ENCODE measurements at regions not wholly inside any gene's neighbourhood (a gene's known extent, or its start where the extent isn't known, plus 50 kb on each side); places are given as distances from the start of the nearest gene placed in this dataset.

GRCh38 chr5:54717459-54717858 lies 199.9 kb downstream of the SNX18 start:
- H3K4me1 ChIP-seq (ENCODE audit: low read length) = no peaks in the 10 kb centered on the region
- H4K20me1 ChIP-seq (ENCODE audit: insufficient read depth, low read length) = no peaks in the 10 kb centered on the region
- no peak for DNase-seq
- H3K9me3 ChIP-seq (replicated peaks; ENCODE audit: insufficient read depth, low read length) = no peaks in the 10 kb centered on the region
- no peaks in the 10 kb centered on the region for H3F3A ChIP-seq (ENCODE audit: insufficient read depth, low read length)
- H3K27ac ChIP-seq (ENCODE audit: low read length) = no peak overlapping the region
- H3K36me3 ChIP-seq (replicated peaks; ENCODE audit: insufficient read depth, low read length) = no peaks in the 10 kb centered on the region
- H3K9ac ChIP-seq (ENCODE audit: low read length) = no peak overlapping the region
- no peak for TF ChIP-seq EZH2 (optimal IDR thresholded peaks at IDR 0.05; ENCODE audit: low read depth, low read length)
- no peak for TF ChIP-seq CTCF (IDR thresholded peaks at IDR 0.05; ENCODE audit: low read length)
- no peak for TF ChIP-seq EZH2phosphoT487 (IDR thresholded peaks at IDR 0.05; ENCODE audit: low read length)
- no peak overlapping the region for H2AFZ ChIP-seq (ENCODE audit: low read length)
- no peaks in the 10 kb centered on the region for H3K79me2 ChIP-seq (ENCODE audit: low read length)
- no peak overlapping the region for H3K4me2 ChIP-seq (ENCODE audit: low read depth, low read length)
- H3K27me3 ChIP-seq (replicated peaks; ENCODE audit: insufficient read depth, low read length) = no peaks in the 10 kb centered on the region
- H3K9me2 ChIP-seq (replicated peaks; ENCODE audit: insufficient read depth, low read length) = no peaks in the 10 kb centered on the region
- no peak overlapping the region for H3K4me3 ChIP-seq (ENCODE audit: low read length)

- Histone ChIP-seq H3K79me2 (ENCODE audit: low read length) (no peaks in the 10 kb centered on the region), H3K27me3 (replicated peaks; ENCODE audit: insufficient read depth, low read length) (no peaks in the 10 kb centered on the region), H3K36me3 (replicated peaks; ENCODE audit: insufficient read depth, low read length) (no peaks in the 10 kb centered on the region), H3K4me3 (ENCODE audit: low read length) (no peak overlapping the region), H3K4me2 (ENCODE audit: low read depth, low read length) (no peak overlapping the region), H3K9ac (ENCODE audit: low read length) (no peak overlapping the region), H4K20me1 (ENCODE audit: insufficient read depth, low read length) (no peaks in the 10 kb centered on the region), H3K9me2 (replicated peaks; ENCODE audit: insufficient read depth, low read length) (no peaks in the 10 kb centered on the region), H3F3A (ENCODE audit: insufficient read depth, low read length) (no peaks in the 10 kb centered on the region), H3K9me3 (replicated peaks; ENCODE audit: insufficient read depth, low read length) (no peaks in the 10 kb centered on the region), H3K27ac (ENCODE audit: low read length) (no peak overlapping the region), H3K4me1 (ENCODE audit: low read length) (no peaks in the 10 kb centered on the region), H2AFZ (ENCODE audit: low read length) (no peak overlapping the region)
- no peak for DNase-seq
- TF ChIP-seq EZH2phosphoT487 (IDR thresholded peaks at IDR 0.05; ENCODE audit: low read length) = no peak
- TF ChIP-seq EZH2 (optimal IDR thresholded peaks at IDR 0.05; ENCODE audit: low read depth, low read length) = no peak
- no peak for TF ChIP-seq CTCF (IDR thresholded peaks at IDR 0.05; ENCODE audit: low read length)
Measured at GRCh38 chr5:54713923-54714581, 196.5 kb downstream of the SNX18 start.

- no peaks in the 10 kb centered on the region for H4K20me1 ChIP-seq (ENCODE audit: insufficient read depth, low read length)
- H3K9me3 ChIP-seq (replicated peaks; ENCODE audit: insufficient read depth, low read length) = no peaks in the 10 kb centered on the region
- no peak overlapping the region for H3K27ac ChIP-seq (ENCODE audit: low read length)
- no peak for DNase-seq
- H3K4me2 ChIP-seq (ENCODE audit: low read depth, low read length) = no peak overlapping the region
- no peaks in the 10 kb centered on the region for H3K4me1 ChIP-seq (ENCODE audit: low read length)
- H3K9ac ChIP-seq (ENCODE audit: low read length) = no peak overlapping the region
- H2AFZ ChIP-seq (ENCODE audit: low read length) = no peak overlapping the region
- H3K4me3 ChIP-seq (ENCODE audit: low read length) = no peak overlapping the region
- H3K27me3 ChIP-seq (replicated peaks; ENCODE audit: insufficient read depth, low read length) = no peaks in the 10 kb centered on the region
- TF ChIP-seq EZH2phosphoT487 (IDR thresholded peaks at IDR 0.05; ENCODE audit: low read length) (no peak), EZH2 (optimal IDR thresholded peaks at IDR 0.05; ENCODE audit: low read depth, low read length) (no peak), CTCF (IDR thresholded peaks at IDR 0.05; ENCODE audit: low read length) (no peak)
- H3K9me2 ChIP-seq (replicated peaks; ENCODE audit: insufficient read depth, low read length) = no peaks in the 10 kb centered on the region
- H3K36me3 ChIP-seq (replicated peaks; ENCODE audit: insufficient read depth, low read length) = no peaks in the 10 kb centered on the region
- H3K79me2 ChIP-seq (ENCODE audit: low read length) = no peaks in the 10 kb centered on the region
- H3F3A ChIP-seq (ENCODE audit: insufficient read depth, low read length) = no peaks in the 10 kb centered on the region
Measured at GRCh38 chr5:54709096-54709495, 191.5 kb downstream of the SNX18 start.
